Testis (tissue), 2 donors: ENCODE measurements at regions not wholly inside any gene's neighbourhood (a gene's known extent, or its start where the extent isn't known, plus 50 kb on each side); places are given as distances from the start of the nearest gene placed in this dataset.

ENCODE experiments used
- CTCF ChIP-seq, 3 experiments: fragments of 450-650 bp in 2 of 3; fragments of 200-600 bp in 1 of 3; sonication (generic) in 1 of 3; IDR thresholded peaks; one replicate each; pipeline ENCODE4 v1.5.1; 2016 to 2019; ENCODE audit warnings: antibody characterized with exemption in 3 of 3, mild to moderate bottlenecking in 2 of 3, moderate library complexity in 1 of 3
- POLR2A ChIP-seq: fragments of 450-650 bp; IDR thresholded peaks from one replicate; pipeline ENCODE4 v1.6.1; 2017; ENCODE audit warnings: antibody characterized with exemption, mild to moderate bottlenecking, moderate library complexity

GRCh38 chr20:57821935-57822334 lies 112.1 kb upstream of the PMEPA1 start:
- no peak for TF ChIP-seq CTCF (IDR thresholded peaks at IDR 0.05)
- TF ChIP-seq POLR2A = no peak
